GM18907 (cell line): ENCODE measurements at regions not wholly inside any gene's neighbourhood (a gene's known extent, or its start where the extent isn't known, plus 50 kb on each side); places are given as distances from the start of the nearest gene placed in this dataset.

Experiments
- ATAC-seq: cut with Tn5 transposase; IDR thresholded peaks from one replicate; pipeline ENCODE4 v1.9.1; 2021; ENCODE audit warnings: mild to moderate bottlenecking, moderate library complexity; ENCODE audit not compliant: unreplicated experiment

GRCh38 chr1:95369985-95370690 lies 136.1 kb downstream of the RWDD3 start:
- no peak for ATAC-seq

GRCh38 chr1:95370691-95371562 lies 136.9 kb downstream of the RWDD3 start:
- no peak for ATAC-seq

GRCh38 chr1:95371666-95372282 lies 137.8 kb downstream of the RWDD3 start:
- ATAC-seq = no peak

DNA sequence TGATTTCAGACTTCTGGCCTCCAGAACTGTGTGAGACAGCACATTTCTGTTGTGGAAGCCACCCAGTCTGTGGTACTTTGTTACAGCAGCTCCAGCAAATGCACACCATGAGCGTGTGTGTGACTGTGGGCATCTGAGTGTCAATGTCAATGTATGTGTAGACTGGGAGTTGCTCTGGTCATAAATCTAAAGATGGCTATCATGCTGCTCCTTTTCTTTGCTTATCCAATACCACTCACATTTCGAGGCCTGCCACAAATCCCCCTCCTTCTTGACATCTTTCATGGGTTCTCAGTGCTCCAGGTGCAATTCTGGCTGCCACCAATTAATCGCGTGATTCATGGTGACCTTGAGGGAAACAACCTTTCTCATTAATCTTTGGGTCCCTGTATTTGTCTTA lies 141.2 kb downstream of the RWDD3 start:
- ATAC-seq = no peak

DNA sequence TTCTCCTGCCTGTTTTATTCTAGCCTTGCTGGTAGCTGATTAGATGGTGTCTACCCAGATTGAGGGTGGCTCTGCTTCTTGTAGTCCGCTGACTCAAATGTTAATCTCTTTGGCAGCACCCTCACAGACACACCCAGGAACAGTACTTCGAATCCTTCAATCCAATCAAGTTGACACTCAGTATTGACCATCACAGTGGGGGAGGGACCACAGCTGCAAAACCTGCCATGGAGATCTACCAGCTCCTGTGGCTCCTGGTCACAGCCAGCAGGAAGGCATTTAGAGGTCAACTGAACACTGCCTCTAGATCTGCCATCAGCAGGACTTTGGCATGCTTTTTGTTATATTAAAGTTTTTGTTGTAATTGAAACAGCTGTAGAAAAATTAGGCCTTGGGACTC lies 146.9 kb downstream of the RWDD3 start:
- ATAC-seq = no peak

DNA sequence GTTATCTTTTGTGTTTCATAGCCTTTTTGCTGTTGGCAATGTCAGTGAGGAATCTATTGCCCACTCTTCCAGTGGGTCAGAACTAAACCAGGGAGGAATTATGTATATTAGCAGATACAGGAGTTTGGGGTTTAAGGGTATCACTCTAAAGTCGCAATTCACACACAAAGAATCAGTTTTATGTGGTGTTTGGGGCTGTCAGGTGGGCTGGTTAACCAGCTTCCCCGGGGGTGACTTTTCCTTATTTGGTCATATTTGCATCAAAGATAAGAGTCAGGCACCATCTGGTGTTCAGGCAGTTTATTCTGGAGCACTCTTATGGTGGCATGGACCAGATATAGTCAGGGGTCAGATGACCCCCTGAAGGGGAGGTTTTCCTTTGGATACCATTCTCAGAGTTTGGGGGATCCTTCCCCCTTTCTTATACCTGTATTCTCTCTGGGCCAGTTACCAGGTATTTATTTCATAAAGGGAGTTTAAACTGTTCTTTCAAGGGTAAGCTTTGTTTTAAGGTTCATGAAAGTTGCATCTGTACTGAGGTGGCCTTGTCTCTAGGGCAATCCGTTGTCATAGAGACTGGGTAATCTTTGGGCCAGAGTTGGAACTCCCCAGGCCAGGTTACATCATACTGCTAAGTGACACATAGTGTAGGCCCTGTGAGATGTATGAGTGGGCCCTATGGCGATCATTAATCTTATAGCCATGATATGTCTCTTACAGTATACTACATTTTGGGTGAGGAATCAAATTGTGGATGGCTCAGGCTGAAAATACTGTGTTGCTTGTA lies 148.2 kb downstream of the RWDD3 start:
- peak; percentile 71 for ATAC-seq

DNA sequence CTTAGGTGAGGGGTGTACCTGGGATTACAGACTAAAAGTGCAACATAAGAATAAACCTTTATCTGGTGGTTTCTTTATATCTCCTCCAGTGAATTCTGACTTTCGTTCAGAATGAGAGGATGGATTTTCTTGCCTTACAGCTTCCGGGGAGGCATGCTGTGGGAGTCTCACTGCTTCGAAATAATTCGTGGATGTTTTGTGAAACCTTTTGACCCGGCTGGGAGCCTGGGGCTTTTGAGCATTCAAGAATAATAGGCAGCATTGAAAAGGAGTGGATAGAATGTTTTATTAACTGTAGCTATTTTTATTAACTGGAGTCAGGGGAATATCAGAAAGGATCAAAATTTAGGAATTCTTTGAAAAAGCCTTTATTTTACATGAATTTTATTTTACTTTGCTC lies 149.1 kb downstream of the RWDD3 start:
- ATAC-seq = no peak

GRCh38 chr1:95384567-95384966 lies 150.6 kb downstream of the RWDD3 start:
- ATAC-seq = no peak

DNA sequence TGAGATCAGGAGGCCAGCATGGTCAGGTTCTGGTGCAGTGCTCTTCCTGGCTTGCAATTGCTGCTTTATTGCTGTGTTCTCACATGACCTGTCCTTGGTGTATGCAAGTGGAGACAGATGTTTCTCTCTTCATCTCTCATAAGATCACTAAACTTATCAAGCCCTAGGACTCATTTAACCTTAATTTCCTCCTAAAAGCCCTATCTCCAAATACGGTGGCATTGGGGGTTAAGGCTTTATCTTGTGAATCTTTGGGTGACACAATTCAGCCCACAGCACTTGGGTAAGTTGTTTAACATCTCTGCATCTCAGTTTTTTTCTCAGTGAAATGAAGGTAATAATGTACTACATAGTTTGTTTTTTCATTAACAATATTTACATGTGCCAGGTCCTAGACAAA lies 152.4 kb downstream of the RWDD3 start:
- ATAC-seq = no peak

DNA sequence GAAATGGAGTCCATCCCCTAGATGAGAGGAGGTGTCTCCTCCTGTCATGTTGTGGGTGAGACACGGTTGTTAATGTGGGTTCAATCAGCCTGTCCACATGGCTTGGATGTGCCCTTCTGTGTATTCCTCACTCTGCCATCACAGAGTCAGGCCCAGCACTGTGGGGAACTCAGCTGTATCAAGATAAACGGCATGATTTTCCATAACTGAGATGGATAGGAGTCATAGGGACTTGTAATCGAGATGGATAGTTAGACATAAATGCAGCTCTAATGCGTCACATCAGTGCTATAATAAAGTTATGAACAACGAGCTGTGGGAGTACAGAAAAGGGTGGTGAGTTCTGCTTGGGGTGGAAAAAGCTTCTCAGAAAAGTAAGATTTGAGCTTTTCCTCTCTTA lies 152.9 kb downstream of the RWDD3 start:
- ATAC-seq = no peak

- ATAC-seq = no peak
Measured at GRCh38 chr1:95388031-95388430, 154.0 kb downstream of the RWDD3 start.

DNA sequence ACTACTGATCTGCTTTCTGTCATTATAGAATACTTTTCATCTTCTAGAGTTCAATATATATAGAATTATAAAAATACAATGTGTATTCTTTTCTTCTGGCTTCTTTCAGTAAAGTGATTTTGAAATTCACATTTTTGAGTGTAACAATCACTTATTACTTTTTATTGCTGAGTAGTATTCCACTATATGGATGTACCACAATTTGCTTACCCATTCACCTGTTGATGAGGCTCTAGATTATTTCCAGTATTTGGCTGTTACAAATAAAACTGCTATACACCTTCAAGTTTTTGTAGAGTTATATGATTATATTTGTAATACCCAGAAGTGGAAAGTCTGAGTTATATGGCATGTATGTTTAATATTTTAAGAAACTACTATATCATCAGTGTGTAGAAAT lies 159.4 kb downstream of the RWDD3 start:
- ATAC-seq = no peak

GRCh38 chr1:95396557-95396956 lies 162.5 kb downstream of the RWDD3 start:
- no peak for ATAC-seq

DNA sequence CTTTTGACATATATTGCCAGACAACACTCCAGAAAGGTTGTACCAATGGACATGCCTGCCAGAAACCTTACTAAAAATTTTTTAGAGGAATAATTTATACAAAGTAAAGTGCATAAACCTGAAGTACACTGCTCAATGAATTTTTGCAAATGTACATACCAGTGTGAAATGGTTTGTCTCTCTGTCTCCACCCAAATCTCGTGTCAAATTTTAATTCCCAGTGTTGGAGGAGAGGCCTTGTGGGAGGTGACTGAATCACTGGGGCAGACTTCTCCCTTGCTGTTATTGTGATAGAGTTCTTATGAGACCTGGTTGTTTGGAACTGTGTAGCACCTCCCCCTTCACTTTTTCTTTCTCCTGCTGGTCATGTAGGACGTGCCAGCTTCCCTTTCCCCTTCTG lies 168.8 kb downstream of the RWDD3 start:
- no peak for ATAC-seq

DNA sequence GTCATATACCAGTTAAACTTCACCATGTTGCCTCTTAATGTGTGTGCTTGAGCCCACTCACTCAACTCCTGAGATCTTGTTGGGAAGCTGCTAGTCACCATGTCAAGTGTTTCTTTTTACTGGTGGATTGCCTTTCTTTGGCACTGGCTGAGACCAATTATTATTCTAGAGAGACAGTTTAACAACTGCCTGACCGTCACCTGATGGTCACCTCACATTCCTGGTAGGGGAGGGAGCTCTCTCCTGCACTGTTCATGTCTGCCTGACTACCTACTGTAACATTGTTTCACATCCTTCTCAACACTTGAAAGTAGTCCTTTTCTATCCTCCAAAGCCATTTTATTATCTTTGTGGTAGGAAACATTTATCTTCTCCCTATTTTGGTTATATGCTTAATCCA lies 172.3 kb downstream of the RWDD3 start:
- ATAC-seq = no peak

DNA sequence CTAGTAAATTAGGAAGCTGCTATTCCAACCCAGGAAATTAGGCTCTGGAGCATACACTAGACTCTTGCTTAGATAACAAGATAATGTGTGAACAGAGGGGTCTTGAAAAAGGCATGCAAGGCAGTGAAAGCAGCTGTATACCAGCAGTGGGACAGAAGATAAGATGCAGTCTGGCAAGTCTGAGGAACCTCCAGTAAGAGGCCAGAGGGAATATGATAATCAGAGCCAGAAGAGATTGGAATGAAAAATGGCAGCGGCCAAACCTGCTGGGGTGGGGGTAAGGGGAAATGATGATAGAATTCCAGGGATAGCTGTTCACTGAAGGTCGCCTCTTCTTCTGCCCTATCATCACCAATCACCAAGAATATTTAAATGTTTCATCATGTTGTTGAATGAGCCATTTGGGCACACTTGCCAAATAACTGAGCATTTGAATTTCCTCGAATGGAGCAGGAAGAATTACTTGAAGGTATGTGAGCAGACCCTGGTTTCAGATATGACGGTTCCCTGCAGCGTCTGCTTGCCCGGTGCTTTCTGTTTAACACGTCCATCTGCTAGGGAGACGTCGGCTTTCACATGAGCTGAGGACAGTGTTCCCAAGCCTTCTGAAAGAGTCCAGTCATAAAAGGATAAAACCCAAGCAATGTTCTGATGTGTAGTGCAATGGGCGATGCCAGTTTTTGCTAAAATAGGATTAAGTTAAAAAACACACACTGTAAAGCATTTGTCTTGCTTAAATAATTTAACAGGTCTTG lies 173.3 kb downstream of the RWDD3 start:
- no peak for ATAC-seq

DNA sequence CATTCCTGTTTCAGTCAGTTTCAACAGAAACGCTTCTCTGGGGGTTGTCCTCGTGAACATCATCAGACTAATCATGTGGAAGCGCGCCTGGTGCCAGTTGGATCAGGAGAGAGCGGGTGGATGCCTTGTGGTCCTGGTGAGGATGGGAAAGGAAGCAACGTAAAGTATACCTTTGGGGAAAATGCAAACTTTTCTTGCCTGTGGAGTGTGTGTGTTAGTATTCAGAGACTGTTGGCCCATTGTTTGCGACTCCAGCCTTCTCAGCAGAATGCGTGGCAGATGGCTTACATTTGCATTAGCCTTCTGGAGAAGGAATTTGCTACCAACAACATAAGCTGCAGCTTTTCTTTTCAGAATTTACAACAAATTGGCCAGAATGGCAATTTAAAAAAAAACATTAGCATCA lies 173.9 kb downstream of the RWDD3 start:
- no peak for ATAC-seq

DNA sequence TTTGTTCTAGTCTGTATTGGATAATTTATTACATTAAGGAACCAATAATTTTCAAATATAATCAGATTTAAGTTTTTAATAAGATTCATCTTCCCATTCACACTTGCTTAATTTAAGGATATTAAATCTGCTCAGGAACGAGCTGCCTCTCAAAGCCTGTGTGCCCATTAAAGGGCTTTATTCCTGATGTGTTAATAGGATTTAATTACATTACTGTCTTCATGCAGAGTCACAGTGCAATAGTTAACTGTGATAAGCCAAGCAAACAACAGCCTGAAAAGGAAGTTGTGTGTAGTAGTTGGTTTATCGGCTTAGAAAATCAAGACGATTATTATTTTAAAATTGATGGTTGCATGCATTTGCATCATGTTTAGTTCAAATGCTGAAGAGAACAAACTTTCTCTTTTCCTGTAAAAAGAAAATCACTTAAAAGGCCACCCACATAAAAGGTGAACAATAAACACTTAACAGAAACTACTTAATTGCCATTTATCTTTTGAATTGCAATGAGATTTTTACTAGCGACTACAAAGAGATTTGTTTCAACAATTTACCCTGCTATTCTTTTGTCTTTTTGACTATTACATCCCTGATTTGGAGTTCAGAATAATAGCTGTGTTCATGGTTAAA lies 174.6 kb downstream of the RWDD3 start:
- ATAC-seq = no peak

DNA sequence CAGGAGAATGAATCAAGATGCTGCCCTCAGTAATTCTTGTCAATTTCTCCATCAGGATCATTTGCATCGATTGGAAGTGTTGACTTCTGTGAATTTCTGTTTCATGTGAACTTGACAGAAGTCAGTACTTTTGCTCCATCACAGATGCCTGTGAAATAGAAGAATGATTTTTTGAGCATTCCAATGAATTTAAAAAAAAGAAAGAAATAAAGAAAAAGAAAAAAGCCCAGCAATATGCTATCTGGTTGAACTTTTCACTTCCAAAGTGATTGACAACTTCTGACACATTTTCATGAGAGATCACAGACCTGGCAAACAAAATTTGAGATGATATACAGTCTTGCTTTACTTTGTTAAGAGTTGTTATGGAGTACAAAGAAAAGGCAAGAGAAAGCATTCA lies 175.3 kb downstream of the RWDD3 start:
- no peak for ATAC-seq

DNA sequence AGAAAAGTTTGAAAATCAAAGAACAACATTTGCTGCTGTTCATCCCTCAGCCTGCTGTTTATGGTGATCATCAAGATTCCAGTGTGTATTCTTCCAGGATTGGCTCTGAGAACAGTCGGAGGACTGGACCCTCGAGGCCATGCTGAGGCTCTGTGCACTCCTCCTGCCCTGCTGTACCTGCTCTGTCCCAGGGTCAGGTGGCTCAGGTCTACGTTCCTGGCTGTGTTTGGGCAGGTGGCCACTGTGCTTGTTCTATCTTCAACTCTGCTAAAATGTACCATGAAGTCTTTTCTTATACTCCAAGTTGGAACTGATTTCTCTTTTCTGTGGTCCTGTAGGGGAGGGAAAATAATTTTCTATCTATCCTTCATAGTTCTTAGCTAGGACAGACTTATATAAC lies 175.9 kb downstream of the RWDD3 start:
- ATAC-seq = no peak
